Upper lobe of left lung (tissue), 4 donors: ENCODE measurements at regions not wholly inside any gene's neighbourhood (a gene's known extent, or its start where the extent isn't known, plus 50 kb on each side); places are given as distances from the start of the nearest gene placed in this dataset.

ENCODE experiments used
- POLR2A ChIP-seq, 4 donors: fragments of 450-650 bp; IDR thresholded peaks; one replicate each; pipeline ENCODE4 v1.5.1; 2016 to 2017; ENCODE audit warnings: antibody characterized with exemption in 4 of 4, mild to moderate bottlenecking in 2 of 4
- POLR2AphosphoS5 ChIP-seq, 2 donors: sonication (generic); formaldehyde crosslinking; IDR thresholded peaks; one replicate each; pipeline ENCODE4 v1.5.1; 2017; ENCODE audit warnings: antibody characterized with exemption in 2 of 2
- TF ChIP-seq, protein P1 (sequence below), 6 experiments: fragments of 450-650 bp in 4 of 6; fragments of 200-600 bp in 2 of 6; sonication (generic) in 2 of 6; IDR thresholded peaks; one replicate each; pipeline ENCODE4 v1.5.1; 2016 to 2019; ENCODE audit warnings: antibody characterized with exemption in 6 of 6

DNA sequence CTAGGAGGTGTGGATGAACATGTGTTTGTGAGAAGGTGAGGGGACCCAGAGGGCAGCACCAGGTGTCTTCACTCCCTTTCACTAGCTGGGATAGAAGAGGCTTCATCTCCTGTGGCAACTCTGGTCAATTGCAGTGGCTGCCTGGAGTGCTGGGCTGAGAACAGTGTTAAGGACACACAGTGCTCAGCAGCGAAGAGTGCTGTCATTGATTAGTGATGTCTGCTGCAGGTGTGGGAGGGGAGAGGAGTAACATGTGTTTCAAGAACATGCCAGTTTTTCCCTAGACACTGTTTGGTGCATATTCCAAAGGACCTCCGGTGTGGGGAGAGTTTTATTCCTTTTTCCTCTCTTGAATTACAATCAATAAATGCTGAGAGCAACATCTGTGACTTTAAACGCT, 95.9 kb upstream of the CXCR4 start:
- no peak for TF ChIP-seq POLR2A (IDR thresholded peaks at IDR 0.05)
- TF ChIP-seq, protein P1, sequence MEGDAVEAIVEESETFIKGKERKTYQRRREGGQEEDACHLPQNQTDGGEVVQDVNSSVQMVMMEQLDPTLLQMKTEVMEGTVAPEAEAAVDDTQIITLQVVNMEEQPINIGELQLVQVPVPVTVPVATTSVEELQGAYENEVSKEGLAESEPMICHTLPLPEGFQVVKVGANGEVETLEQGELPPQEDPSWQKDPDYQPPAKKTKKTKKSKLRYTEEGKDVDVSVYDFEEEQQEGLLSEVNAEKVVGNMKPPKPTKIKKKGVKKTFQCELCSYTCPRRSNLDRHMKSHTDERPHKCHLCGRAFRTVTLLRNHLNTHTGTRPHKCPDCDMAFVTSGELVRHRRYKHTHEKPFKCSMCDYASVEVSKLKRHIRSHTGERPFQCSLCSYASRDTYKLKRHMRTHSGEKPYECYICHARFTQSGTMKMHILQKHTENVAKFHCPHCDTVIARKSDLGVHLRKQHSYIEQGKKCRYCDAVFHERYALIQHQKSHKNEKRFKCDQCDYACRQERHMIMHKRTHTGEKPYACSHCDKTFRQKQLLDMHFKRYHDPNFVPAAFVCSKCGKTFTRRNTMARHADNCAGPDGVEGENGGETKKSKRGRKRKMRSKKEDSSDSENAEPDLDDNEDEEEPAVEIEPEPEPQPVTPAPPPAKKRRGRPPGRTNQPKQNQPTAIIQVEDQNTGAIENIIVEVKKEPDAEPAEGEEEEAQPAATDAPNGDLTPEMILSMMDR (IDR thresholded peaks at IDR 0.05), result no peak
- no peak for TF ChIP-seq POLR2AphosphoS5 (IDR thresholded peaks at IDR 0.05)
